Esophagus muscularis mucosa (tissue), 4 donors: ENCODE measurements at regions not wholly inside any gene's neighbourhood (a gene's known extent, or its start where the extent isn't known, plus 50 kb on each side); places are given as distances from the start of the nearest gene placed in this dataset.
"Not testable (repeated sequence)": the region's sequence is repeated elsewhere in the genome, so short reads cannot be mapped to it uniquely, and the experiment has no call there.

ENCODE experiments used
- DNase-seq: peaks from one replicate; pipeline ENCODE4 v3.0.0-alpha.2; 2017; ENCODE audit errors: extremely low spot score
- H3K27ac ChIP-seq, 4 donors: fragments of 200-600 bp; sonication (generic); replicated peaks in 1 of 4; 1 replicate in 3 of 4; 2 replicates in 1 of 4; pipeline ENCODE4 v1.5.1; 2016 to 2019; ENCODE audit warnings: mild to moderate bottlenecking in 1 of 4
- H3K27me3 ChIP-seq, 4 donors: fragments of 200-600 bp; sonication (generic); one replicate each; pipeline versions ENCODE4 v1.5.1 to v1.6.0; 2016 to 2019
- H3K36me3 ChIP-seq, 4 donors: fragments of 200-600 bp; sonication (generic); one replicate each; pipeline ENCODE4 v1.5.1; 2016 to 2019
- H3K4me1 ChIP-seq, 4 donors: fragments of 200-600 bp; sonication (generic); one replicate each; pipeline ENCODE4 v1.5.1; 2016 to 2019
- H3K4me3 ChIP-seq, 4 donors: fragments of 200-600 bp; sonication (generic); 1 replicate in 2 of 4; 2 replicates in 2 of 4; pipeline ENCODE4 v1.5.1; 2016 to 2019; ENCODE audit warnings: mild to moderate bottlenecking in 4 of 4, moderate library complexity in 1 of 4
- H3K9me3 ChIP-seq, 4 donors: fragments of 200-600 bp; sonication (generic); 1 replicate in 3 of 4; 2 replicates in 1 of 4; pipeline ENCODE4 v1.5.1; 2016 to 2019
- EP300 ChIP-seq: sonication (generic); formaldehyde crosslinking; IDR thresholded peaks from one replicate; pipeline ENCODE4 v1.6.1; 2017; ENCODE audit warnings: antibody characterized with exemption
- POLR2A ChIP-seq: fragments of 450-650 bp; IDR thresholded peaks from one replicate; pipeline ENCODE4 v1.6.1; 2017; ENCODE audit warnings: antibody characterized with exemption, moderate library complexity, mild to moderate bottlenecking, low read depth
- POLR2AphosphoS5 ChIP-seq, 2 donors: sonication (generic); formaldehyde crosslinking; IDR thresholded peaks; one replicate each; pipeline ENCODE4 v1.6.1; 2017; ENCODE audit warnings: antibody characterized with exemption in 2 of 2
- WGBS: methylation state at CpG from one replicate; pipeline ENCODE4 v1.1.5; 2018; 5-methylcytosine and 5-hydroxymethylcytosine counted together
- intact Hi-C: fragments of 100-400 bp; cut with DNase I; formaldehyde crosslinking; loops from one replicate; pipeline ENCODE4 v1.15.1; 2023
- TF ChIP-seq, protein P1 (sequence below), 3 experiments: fragments of 200-600 bp in 2 of 3; fragments of 450-650 bp in 1 of 3; sonication (generic) in 2 of 3; IDR thresholded peaks; one replicate each; pipeline ENCODE4 v1.5.1; 2017 to 2019; ENCODE audit warnings: antibody characterized with exemption in 3 of 3, mild to moderate bottlenecking in 2 of 3, moderate library complexity in 1 of 3

DNA sequence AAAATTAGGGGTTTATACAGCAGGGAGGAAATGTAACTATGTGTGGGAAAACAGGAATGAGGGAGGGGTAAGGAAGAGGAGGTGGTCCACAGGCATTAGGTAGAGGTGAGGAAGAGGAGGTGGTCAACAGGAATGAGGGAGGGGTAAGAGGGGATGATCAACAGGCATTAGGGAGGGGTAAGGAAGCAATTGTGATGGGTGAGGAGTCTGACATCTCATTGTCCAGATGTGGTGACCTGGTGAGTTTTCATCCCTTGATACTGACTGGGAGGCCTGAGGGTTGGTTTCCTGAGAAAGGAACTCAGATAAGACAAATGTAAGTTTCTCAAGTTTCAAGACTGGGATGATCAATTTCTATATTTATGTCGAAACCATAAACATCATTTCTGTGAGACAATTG is 206.2 kb upstream of the C16orf82 start:
- intact Hi-C loops: no loop called here
- no peak overlapping the region for H3K27ac ChIP-seq
- DNase-seq: peak; percentile 66
- TF ChIP-seq EP300: no peak
- no peak for TF ChIP-seq POLR2A
- TF ChIP-seq, protein P1, sequence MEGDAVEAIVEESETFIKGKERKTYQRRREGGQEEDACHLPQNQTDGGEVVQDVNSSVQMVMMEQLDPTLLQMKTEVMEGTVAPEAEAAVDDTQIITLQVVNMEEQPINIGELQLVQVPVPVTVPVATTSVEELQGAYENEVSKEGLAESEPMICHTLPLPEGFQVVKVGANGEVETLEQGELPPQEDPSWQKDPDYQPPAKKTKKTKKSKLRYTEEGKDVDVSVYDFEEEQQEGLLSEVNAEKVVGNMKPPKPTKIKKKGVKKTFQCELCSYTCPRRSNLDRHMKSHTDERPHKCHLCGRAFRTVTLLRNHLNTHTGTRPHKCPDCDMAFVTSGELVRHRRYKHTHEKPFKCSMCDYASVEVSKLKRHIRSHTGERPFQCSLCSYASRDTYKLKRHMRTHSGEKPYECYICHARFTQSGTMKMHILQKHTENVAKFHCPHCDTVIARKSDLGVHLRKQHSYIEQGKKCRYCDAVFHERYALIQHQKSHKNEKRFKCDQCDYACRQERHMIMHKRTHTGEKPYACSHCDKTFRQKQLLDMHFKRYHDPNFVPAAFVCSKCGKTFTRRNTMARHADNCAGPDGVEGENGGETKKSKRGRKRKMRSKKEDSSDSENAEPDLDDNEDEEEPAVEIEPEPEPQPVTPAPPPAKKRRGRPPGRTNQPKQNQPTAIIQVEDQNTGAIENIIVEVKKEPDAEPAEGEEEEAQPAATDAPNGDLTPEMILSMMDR (IDR thresholded peaks at IDR 0.05): no peak
- no peak for TF ChIP-seq POLR2AphosphoS5 (IDR thresholded peaks at IDR 0.05)
- peaks cover 0 to 12% (median 8%) of the 10 kb centered on the region in 4 donors for H3K9me3 ChIP-seq
- WGBS: 100% methylated on average over 1 of the region's 1 CpG
- no peaks in the 10 kb centered on the region for H3K4me1 ChIP-seq
- H3K4me3 ChIP-seq: no peak overlapping the region
- H3K36me3 ChIP-seq: no peaks in the 10 kb centered on the region
- H3K27me3 ChIP-seq: no peaks in the 10 kb centered on the region

DNA sequence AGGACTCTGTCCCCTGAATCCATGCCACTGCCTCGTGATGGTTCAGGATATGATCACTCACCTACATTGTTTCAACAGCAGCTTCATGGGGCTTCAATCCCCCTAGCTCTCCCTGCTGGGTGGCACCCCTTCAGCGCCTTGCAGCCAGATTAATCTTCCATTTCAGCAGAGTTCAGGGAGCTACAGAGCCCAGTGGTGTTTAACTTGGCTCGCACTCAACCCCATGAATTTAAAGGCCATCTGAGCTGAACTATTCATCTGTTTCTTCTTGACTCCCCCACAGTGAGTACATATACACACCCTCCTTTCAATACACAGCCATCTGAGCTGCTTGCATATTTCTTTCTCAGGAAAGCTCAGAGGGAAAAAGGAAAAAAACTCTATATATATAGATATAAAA is 202.8 kb upstream of the C16orf82 start:
- Histone ChIP-seq H3K4me3 (no peak overlapping the region), H3K27ac (no peak overlapping the region), H3K27me3 (no peaks in the 10 kb centered on the region), H3K9me3 (peaks cover 0 to 12% (median 8%) of the 10 kb centered on the region in 4 donors), H3K4me1 (no peaks in the 10 kb centered on the region), H3K36me3 (no peaks in the 10 kb centered on the region)
- TF ChIP-seq, protein P1 (IDR thresholded peaks at IDR 0.05): no peak
- TF ChIP-seq POLR2AphosphoS5 (IDR thresholded peaks at IDR 0.05) (no peak), EP300 (no peak), POLR2A (no peak)
- WGBS: 43% methylated on average over 3 of the region's 3 CpGs
- intact Hi-C loops: no loop called here
- DNase-seq: peak; percentile 77

DNA sequence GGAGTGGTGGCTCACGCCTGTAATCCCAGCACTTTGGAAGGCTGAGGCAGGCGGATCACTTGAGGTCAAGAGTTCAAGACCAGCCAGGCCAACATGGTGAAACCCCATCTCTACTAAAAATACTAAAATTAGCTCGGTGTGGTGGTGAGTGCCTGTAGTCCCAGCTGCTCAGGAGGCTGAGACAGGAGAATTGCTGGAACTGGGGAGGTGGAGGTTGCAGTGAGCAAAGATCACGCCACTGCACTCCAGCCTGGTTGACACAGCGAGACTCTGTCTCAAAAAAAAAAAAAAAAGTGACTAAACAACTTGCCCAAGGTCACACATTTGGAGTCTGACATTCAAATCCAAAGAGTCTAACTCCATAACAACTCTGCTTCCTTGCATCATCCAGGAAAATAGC is 192.4 kb upstream of the C16orf82 start:
- WGBS: 71% methylated on average over 5 of the region's 5 CpGs
- H3K4me3 ChIP-seq, H3K27me3 ChIP-seq, H3K9me3 ChIP-seq, H3K4me1 ChIP-seq, H3K36me3 ChIP-seq, H3K27ac ChIP-seq, intact Hi-C loops, DNase-seq: not testable (repeated sequence)

DNA sequence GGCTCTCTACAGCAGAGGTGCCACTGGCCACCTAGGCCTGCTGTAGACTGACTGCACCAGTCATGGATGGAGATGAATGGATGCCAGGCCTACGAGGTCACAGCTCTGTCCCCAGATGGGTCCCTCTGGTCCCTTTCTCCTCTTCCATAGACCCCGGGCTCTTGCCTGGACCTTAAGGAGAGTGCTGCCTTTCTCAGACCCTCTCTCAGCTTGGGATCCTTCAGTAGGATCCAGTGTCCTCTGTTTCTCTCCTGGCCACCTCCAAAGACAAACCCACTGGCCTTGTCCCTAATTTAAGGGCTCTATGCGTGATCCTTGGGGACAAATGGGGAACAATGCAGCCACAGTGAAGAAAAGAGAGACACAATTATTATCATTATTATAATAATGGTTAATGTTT is 189.3 kb upstream of the C16orf82 start:
- peaks cover 0 to 7% (median 0%) of the 10 kb centered on the region in 4 donors for H3K9me3 ChIP-seq
- H3K27ac ChIP-seq: no peak overlapping the region
- TF ChIP-seq EP300 (no peak), POLR2AphosphoS5 (IDR thresholded peaks at IDR 0.05) (no peak), POLR2A (no peak)
- TF ChIP-seq, protein P1 (IDR thresholded peaks at IDR 0.05): no peak
- no peak overlapping the region for H3K4me3 ChIP-seq
- 94% methylated on average over 2 of the region's 3 CpGs for WGBS
- H3K4me1 ChIP-seq: no peaks in the 10 kb centered on the region
- H3K27me3 ChIP-seq: peaks cover 0 to 2% (median 0%) of the 10 kb centered on the region in 4 donors
- intact Hi-C loops: no loop called here
- DNase-seq: no peak
- H3K36me3 ChIP-seq: no peaks in the 10 kb centered on the region

DNA sequence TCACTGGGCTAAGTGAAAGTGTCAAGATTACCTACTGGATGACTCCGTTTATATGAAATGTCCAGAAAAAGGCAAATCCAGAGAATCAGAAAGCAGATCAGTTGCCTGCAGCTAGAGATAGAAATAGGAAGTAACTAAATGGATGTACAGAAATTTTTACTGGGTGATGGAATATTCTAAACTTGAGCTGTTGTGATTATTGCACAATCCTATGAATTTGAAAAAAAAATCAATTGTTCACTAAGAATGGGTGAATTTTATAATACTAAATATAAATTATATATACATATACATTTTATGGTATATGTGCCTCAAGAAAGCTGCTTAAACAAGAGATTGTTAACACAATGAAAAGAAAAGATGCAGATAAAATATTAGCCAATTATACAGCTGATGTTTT is 181.1 kb upstream of the C16orf82 start:
- WGBS: 77% methylated on average over 1 of the region's 1 CpG
- intact Hi-C loops: no loop called here
- no peaks in the 10 kb centered on the region for H3K36me3 ChIP-seq

More for the DNA sequence above, 181.1 kb upstream of the C16orf82 start:
- no peak for DNase-seq
- no peak overlapping the region for H3K4me3 ChIP-seq
- H3K4me1 ChIP-seq: no peaks in the 10 kb centered on the region
- H3K27ac ChIP-seq: no peak overlapping the region
- peaks cover 0 to 2% (median 0%) of the 10 kb centered on the region in 4 donors for H3K27me3 ChIP-seq
- no peak for TF ChIP-seq POLR2A
- TF ChIP-seq POLR2AphosphoS5 (IDR thresholded peaks at IDR 0.05): no peak
- TF ChIP-seq, protein P1 (IDR thresholded peaks at IDR 0.05): no peak
- no peak for TF ChIP-seq EP300
- H3K9me3 ChIP-seq: peaks cover 0 to 10% (median 4%) of the 10 kb centered on the region in 4 donors
